HS-27A (cell line): ENCODE measurements at regions not wholly inside any gene's neighbourhood (a gene's known extent, or its start where the extent isn't known, plus 50 kb on each side); places are given as distances from the start of the nearest gene placed in this dataset.
"Not testable (repeated sequence)": the region's sequence is repeated elsewhere in the genome, so short reads cannot be mapped to it uniquely, and the experiment has no call there.

Source experiments
- DNase-seq: peaks from one replicate; pipeline ENCODE4 v3.0.0-alpha.2; 2012; ENCODE audit warnings: low read depth, missing footprints

DNA sequence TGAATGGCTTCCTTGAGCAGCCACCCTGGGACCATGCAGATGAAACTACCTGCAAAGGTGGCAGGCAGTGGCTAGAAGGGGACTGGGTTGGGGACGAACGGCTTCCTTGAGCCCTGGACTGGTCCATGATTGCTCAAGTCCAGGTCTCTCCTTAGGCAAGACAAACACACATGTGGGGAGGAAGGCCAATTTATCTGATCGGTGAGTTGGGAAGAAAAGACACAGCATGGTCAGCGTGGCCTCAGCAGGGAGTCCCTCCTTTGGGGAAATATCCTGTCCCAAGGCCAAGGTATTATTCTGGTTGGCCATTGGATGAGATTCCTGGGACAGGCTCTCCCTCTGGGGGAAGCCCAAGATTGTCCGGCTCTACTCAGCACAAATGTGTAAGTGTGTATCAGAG lies 116.3 kb upstream of the ERG start:
- no peak for DNase-seq

DNA sequence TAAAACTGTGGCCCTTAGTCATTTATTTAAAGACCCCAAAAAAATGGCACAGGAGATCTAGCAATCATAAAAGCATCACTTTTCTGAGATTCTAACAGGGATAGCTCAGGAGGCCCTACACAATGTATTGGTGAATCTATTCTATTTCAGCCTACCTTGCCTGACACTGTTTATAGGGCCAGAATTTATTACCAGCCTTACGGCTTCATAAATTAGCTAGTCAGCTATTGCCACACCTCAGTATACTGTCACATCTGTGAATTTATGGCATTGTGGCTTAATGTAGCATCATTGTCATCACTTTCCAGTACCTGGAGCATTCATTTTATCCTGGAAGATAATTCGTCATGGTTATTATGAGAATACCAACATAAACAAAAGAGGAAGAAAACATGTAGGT lies 121.2 kb upstream of the ERG start:
- DNase-seq, result no peak

DNA sequence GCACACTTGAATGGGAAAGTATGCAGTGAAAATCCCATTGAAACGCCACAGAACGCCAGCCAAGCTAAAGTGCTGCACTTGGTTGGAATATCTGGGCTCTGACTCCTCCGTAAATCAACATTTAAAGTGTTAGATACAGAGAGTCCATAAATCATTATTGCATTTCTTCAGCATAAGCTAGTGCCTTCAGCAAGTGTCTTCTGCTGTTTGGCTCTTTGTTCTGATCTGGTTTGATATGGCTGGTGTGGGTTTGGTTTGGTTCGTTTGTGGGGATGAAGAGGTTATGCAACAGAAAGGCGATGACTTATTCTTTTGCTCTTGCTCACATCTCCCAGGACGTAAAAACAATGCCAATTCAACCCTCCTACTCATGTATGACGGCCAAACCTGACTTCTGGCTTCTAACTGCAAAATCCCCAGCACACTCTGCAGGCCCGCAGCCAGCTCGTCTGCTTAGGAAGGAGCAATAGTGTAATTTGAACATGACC lies 121.8 kb upstream of the ERG start:
- DNase-seq, result no peak

DNA sequence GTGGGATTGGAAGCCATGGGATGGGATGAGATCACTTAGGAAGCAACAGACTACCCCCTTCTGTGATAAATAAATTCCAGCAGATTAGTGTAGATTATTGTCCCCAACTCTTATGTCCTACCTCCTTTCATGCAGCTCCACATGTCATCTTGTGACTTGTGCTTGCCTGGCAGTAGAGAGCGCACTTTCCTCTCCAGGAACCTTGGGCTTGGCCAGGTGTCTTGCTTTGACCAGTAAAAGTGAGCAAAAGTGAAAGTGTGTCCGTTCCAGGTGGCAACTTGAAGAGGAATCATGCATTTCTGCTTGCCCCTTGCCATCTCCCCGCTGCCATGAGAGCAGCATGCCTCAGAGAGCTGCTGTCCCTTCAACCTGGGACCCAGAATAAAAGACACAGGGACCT lies 122.9 kb upstream of the ERG start:
- DNase-seq, result no peak

DNA sequence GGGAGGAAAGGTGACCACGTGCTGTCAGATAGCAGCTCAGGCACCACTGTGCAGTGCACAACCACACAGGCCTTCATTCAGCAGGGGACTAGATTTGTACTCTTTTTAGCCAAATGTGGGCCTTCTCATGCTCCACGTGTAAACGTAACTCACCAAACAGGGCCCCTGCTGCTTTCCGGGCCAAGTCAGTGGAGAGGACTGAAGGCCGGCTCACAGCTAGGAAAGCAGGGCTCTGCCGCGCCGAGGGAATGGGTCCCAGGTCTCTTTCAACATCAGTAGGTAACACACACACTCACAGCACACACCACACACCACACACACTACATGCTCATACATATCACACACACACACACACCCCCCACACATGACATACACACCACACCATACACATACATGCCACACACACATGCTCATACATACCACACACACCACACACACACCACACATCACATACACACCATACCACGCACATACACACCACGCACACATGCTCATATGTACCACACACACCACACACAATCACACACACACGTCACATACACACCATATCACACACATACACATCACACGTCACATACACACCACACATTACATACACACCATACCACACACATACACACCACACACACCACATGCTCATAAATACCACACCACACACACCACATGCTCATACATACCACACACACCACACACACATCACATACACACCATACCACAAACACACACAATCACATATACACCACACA lies 124.0 kb upstream of the ERG start:
- no peak for DNase-seq

DNA sequence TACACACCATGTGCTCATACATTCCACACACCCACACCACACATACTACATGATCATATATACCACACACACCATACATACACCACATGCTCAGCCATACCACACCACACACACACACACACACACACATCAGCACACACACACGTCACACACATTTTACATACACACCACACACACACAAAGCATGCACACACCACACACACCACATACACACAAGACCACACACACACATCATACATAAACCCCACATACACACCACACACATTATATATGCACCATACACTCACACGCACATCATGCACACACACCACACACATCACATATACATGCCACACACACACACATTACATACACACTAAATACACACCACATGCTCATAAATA lies 124.5 kb upstream of the ERG start:
- DNase-seq, result no peak

DNA sequence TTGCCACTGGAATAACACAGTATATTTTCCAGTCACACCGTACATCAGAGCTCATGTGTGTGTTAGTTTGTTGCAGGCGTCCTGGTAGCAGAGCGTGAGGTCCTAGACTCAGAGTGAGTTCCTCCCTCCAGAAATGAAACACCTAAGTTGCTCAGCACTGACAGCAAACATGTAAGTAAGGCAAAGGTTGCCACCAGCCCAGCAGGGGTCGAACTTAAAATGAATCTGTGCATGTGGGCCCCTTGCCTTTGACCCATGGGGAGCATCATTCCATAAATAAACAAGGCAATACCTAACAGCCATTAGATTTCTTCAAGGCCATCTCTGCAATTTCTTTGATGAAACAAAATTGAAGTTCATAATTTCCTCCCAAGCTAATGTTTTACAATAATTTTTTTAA lies 125.3 kb upstream of the ERG start:
- no peak for DNase-seq

DNA sequence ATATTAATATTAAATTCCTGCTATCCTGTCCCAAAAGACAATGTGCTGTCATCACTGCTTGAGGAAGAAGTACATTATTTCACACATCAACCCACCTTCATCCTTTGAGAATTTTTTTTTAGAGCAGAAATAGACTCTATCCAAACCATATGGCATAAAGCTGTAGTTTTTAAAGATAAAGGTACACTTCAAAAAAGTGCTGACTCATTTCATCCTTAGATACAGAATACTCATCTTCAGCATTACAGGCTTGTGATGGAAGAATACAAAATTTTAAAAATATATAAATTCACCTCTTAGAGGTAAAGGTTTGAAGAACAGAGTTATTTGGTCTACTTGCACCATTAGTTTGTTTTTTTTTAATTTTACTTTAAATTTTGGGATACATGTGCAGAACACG lies 126.7 kb upstream of the ERG start:
- DNase-seq, result no peak

DNA sequence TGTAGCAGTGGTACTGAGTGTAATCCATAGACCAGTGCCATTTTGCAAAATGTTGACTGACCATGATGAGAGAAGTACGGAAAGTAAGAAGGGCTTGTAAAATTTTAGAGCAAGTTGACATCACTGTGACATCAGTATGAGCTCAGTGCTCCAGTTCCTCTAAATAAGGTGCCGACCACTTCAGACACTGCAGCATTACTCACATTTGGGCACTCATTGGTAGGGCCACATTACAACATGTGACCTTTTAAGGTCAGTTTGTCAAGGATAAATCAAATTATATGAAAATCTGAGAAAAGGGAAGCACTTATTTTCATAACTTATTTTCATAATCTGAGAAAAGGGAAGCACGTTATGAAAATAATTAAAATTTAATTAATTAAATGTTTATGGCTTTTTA lies 128.0 kb upstream of the ERG start:
- no peak for DNase-seq

DNA sequence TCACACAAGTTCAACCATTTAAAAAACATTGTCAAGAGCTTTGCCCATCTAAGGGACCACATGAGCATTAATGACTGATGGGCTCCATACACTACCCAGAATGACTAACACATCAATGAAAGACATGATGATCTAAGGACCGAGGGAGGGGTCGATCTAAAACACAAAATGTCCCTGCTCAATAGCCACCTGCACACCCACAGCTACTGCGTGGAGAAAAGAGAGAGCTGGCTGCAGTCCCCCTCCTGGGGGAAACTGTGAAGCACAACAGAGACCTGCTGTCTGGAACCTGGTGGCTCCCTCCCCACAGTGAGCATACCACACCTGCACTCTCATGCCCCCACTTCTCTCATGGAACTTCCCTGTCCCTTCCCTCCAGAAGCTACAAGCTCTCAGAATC lies 130.1 kb upstream of the ERG start:
- no peak for DNase-seq

DNA sequence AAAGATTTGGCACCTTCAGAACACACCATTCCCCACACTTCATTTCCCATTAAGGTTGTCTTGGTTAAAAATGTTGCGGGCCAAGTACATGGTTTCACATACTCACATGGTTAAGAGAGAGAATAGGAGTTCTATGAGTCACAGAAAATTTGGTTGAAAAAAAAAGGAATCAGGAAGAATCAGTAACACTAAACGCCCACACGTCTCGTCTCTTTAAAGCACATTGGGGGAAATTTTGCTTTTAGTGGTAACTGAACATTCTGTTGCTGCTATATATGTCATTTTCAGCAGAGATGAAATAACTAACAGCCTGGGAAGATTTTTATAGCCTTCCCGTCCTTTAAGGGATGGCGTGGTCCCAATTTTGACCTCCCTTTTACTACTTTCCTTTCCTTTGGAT lies 132.9 kb upstream of the ERG start:
- no peak for DNase-seq

DNA sequence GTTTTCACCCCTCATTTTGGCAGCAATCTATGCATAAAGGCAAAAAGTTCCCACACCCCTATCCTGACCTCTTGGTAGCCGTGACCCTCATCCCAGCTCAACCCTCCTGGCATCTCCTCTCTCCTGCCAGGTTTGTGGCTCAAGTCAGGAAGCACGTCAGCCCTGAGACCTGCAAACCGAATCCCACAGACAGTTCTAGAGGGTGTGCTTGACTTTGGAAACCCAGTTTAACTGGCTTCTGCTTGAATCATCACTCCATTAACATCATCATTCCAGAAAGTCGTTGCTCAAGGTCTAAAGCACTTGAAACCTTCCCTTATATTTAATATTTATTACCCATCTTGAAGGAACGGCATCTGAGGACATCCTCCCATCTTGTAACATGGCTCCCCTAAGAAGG lies 133.4 kb upstream of the ERG start:
- no peak for DNase-seq

DNA sequence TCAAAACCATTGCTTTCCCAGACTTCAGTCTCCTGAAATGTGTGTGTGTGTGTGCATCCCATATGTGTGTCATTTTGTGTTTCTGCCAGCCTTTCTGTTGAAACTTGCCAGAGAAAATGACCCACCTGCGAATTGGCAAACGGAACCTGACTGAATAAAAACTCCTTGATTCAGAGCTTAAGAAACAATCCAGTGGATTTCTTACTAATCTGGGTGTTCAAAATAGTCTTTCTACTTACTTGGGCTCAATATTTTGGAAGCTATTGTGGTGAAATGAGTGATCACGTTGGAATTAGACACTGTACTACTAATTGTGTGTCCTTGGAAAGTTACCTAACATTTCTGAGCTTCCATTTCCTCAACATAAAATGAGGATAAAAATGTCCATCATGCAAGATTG lies 138.9 kb upstream of the ERG start:
- no peak for DNase-seq

DNA sequence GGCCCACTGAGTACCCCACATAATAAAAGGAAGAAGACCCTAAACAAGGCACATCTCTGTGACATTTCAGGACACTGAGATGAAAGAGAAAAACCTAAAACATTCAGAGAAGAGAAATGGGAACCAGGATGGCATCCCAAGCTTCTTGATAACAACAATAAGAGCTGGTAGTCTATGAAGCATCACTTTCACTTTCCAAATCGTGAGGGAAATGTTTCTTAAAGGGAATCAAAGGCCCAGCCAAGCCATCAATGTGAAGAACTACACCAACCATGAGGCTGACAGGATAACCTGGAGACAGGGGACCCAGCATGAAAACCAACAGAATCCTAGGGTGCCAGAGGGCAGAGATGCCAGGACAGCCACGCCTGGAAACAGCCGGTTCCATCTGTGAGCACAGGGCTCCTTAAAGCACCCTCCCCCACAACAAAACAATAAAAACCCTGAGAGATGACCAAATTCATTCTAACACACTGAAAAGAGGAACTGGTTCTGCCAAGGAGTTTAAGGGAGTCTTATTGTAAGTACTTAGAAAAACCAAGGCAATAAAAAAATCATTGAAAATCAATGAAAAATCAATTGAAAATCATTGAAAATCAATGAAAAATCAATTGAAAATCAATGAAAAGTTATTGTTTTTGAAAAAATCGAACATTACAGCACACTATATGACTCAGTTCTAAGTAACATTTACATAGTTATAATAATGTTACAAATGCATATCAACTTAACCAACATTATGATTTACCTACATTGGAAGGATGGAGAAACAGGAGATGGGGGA lies 141.5 kb upstream of the ERG start:
- DNase-seq, result no peak

DNA sequence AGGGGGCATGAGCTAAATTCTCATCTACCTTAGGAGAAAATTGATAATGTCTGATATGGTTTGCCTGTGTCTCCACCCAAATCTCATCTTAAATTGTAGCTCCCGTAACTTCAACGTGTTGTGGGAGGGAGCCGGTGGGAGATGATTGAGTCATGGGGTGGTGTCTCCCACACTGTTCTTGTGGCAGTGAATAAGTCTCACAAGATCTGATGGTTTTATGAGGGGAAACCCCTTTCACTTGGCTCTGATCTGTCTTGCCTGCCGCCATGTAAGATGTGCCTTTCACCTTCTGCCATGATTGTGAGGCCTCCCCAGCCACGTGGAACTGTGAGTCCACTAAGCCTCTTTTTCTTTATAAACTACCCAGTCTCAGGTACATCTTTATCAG lies 142.1 kb upstream of the ERG start:
- DNase-seq, result not testable (repeated sequence)

DNA sequence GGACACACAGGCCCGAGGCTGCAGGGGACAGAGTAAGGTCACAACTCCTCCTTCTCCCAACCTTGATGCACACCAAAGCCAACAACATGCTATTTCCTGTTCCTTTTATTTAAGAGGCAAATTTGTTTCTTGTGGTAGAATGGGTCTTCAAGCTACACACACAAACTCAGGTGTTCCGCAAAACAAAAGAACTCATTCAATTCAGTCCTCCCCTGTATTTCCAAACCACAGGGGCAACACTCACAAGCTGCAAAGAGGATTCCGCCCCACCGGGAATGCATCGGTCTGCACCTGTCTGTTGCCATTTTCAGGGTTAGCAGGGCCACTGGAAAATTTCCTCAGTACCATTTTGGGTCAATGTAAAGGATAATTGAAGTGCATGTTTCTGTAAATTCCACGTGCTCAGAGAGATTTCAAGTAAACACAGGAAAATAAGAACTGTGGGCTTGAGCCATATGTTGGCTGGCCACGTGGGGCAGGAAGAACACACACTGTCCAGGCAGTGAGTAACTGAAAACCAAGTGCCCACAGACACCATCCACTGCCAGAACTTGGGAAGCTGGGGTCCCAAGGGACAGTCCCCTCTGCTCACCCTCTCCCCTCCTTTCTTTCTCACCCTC lies 145.2 kb upstream of the ERG start:
- no peak for DNase-seq

DNA sequence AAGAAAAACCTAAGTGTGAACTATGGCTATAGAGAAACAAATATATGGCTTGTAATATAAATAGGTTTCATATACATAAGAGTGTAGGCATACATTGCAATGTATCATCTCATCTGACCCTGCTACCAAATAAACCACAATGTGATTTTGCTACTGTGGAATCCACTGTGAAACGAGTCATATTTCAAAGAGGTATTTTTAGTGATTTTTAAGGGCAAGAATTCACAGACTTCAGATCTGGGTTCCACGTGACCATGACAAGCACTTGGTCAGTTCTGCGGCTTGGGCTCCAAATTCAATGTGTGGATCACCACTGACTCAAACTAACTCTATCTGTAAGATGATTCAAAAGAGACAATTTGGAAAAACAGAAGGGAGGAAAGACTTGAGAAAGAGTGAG lies 147.0 kb upstream of the ERG start:
- peak; percentile 66 for DNase-seq

DNA sequence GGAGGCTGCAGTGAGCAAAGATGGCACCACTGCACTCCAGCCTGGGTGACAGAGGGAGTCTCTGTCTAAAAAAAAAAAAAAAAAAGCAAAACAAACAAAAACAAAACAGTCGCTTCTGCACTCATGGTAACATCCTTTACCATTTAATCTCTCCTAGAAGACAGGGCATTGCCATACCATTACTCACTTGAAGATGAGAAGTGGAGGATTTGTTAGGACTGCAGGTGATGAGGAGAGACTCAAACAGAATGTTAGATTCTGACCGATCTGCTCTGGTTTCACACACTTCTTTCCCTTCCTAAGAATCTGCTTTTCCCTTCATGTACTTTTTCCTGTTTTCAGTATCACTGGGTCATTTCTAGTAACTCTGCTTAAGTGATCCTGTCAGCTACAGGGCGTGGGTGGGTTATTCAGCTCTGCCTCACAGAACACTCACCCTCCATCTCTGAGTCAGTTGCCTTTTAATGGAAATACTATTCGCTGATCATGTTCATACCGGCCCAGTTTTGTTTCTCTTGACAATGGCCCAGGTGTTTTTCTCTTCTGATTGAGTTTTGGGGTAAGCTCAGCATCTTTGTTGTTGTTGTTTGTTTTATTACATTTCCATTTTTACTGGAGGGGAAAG lies 148.0 kb upstream of the ERG start:
- no peak for DNase-seq

DNA sequence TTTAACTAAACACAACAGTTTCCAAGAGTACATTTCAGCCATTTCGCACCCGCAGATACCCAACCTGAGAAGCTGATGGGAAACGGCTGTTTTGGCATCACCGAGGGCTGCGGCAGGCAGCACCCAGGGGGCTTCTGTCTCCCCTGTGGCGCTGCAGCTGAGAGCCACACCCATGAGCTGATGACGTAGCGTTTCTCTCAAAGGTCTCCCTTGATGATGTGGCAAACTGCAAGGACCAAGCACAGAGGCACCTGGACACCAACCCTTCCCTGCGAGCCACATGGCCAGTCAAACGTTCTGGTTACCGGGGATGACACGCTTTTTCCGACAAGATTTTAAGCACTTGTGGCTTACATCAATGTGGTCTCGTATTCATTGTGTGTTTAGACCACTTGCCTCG lies 150.8 kb upstream of the ERG start:
- no peak for DNase-seq

DNA sequence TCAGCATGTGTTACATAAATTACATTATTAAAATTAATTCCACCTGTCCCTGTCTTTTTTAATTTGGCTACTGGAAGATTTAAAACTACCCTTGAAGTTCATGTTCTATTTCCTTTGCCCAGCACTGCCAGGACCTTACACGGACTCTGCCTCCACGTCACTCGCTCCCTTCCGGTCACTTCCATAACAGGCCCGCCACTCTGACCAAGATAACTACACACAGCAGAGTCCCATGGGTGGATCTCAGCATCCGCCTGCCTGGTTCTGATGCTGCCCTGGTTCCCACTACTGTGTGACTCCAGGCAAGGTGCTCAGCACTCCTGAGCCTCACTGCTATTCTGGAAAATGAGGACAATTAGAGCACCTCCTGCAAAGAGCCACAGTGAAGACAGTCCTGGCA lies 153.3 kb upstream of the ERG start:
- no peak for DNase-seq

DNA sequence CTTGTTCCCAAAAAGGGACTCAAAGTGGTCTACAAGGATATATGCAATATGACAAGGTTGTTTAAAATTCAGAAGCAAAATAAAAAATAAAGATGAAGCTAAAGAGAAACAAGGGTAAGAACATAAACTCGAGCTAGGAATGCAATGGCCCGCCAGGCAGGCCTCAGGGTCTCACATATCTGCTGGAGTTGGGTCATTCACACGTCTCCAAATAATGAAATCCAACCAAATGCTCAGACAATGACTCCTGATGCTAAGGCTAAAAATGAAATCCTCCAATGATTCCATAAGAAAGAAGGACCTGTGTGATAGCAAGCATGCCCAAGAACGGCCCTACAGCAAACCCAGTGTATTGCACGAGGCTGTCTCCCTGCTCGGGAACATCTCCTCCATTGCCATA lies 153.3 kb upstream of the ETS2 start:
- no peak for DNase-seq

DNA sequence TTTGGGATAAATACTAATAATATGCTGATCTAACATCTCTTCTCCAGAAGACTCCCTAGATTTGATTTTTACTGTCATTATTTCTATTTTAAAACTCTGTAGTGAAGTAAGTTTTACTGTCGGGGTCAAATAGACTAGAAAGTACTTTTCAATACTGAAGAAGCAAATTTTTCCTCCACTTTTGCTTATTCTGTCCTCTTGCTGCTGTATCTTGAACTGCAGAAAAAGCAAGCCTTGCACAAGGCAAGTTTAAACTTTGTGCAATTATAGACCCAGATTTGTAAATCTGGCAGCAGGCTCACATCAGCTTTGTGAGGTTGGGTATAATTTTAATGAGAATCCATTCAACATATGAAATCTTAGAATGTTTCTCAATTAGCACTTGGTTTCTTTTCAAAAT lies 151.1 kb upstream of the ETS2 start:
- DNase-seq, result no peak

DNA sequence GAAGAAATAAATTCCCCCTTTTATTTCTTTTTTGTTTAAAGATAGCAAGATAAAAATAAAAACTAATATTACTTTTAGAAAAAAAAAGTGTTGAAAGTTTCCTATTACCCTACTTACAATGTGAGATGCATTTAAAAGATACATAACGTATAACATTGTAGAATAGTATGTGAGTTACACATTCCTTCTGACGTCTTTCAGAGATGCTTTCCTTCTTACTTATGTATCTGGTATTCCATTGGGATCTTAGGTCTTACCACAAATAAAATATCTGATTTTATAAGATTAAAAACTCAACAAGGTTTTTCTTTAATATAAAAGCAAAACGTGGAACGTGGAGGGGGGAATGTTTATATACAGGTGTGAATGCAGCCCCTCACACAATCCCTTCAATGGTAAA lies 147.2 kb upstream of the ETS2 start:
- DNase-seq, result no peak
